LoVo (cell line): ENCODE measurements at regions not wholly inside any gene's neighbourhood (a gene's known extent, or its start where the extent isn't known, plus 50 kb on each side); places are given as distances from the start of the nearest gene placed in this dataset.

ENCODE experiments used
- DNase-seq: peaks from one replicate; pipeline ENCODE4 v3.0.0-alpha.2; 2016; ENCODE audit warnings: low spot score

- DNase-seq = peak; percentile 26
Measured at GRCh38 chr14:58697930-58698642, 60.3 kb downstream of the DACT1 start.

GRCh38 chr14:58699681-58700205, 62.0 kb downstream of the DACT1 start:
- no peak for DNase-seq

- no peak for DNase-seq
Measured at GRCh38 chr14:58701156-58701555, 63.4 kb downstream of the DACT1 start.

- DNase-seq = no peak
Measured at GRCh38 chr14:58701604-58702003, 63.8 kb downstream of the DACT1 start.

- DNase-seq = no peak
Measured at GRCh38 chr14:58702441-58703160, 64.8 kb downstream of the DACT1 start.

GRCh38 chr14:58703161-58703506, 65.4 kb downstream of the DACT1 start:
- DNase-seq = peak; percentile 15

GRCh38 chr14:58705066-58705465, 67.3 kb downstream of the DACT1 start:
- no peak for DNase-seq

GRCh38 chr14:58707949-58708348, 70.2 kb downstream of the DACT1 start:
- DNase-seq = no peak

- no peak for DNase-seq
Measured at GRCh38 chr14:58709949-58710348, 72.2 kb downstream of the DACT1 start.

- no peak for DNase-seq
Measured at GRCh38 chr14:58711382-58711781, 73.6 kb downstream of the DACT1 start.

- DNase-seq = no peak
Measured at GRCh38 chr14:58712357-58712756, 74.6 kb downstream of the DACT1 start.

GRCh38 chr14:58713677-58714076, 75.9 kb downstream of the DACT1 start:
- no peak for DNase-seq

- DNase-seq = no peak
Measured at GRCh38 chr14:58716706-58717105, 78.9 kb downstream of the DACT1 start.

- DNase-seq = no peak
Measured at GRCh38 chr14:58717211-58717610, 79.4 kb downstream of the DACT1 start.

- no peak for DNase-seq
Measured at GRCh38 chr14:58717813-58718212, 80.1 kb downstream of the DACT1 start.

GRCh38 chr14:58718226-58719205, 80.8 kb downstream of the DACT1 start:
- DNase-seq = no peak

- no peak for DNase-seq
Measured at GRCh38 chr14:58721723-58722122, 84.0 kb downstream of the DACT1 start.

GRCh38 chr14:58722441-58722840, 84.7 kb downstream of the DACT1 start:
- no peak for DNase-seq

GRCh38 chr14:58724206-58724605, 86.4 kb downstream of the DACT1 start:
- DNase-seq = no peak

- no peak for DNase-seq
Measured at GRCh38 chr14:58724702-58725101, 86.9 kb downstream of the DACT1 start.

GRCh38 chr14:58725226-58725625, 87.5 kb downstream of the DACT1 start:
- peak; percentile 26 for DNase-seq

GRCh38 chr14:58725871-58726270, 88.1 kb downstream of the DACT1 start:
- no peak for DNase-seq
